Sigmoid colon (tissue), 4 donors: ENCODE measurements at regions not wholly inside any gene's neighbourhood (a gene's known extent, or its start where the extent isn't known, plus 50 kb on each side); places are given as distances from the start of the nearest gene placed in this dataset.

Source experiments
- CTCF ChIP-seq, 4 experiments: fragments of 450-650 bp in 3 of 4; fragments of 200-600 bp in 1 of 4; IDR thresholded peaks; one replicate each; pipeline ENCODE4 v1.5.1; 2016 to 2019; ENCODE audit warnings: antibody characterized with exemption in 4 of 4, mild to moderate bottlenecking in 3 of 4, moderate library complexity in 2 of 4
- POLR2AphosphoS5 ChIP-seq, 4 donors: sonication (generic); formaldehyde crosslinking; IDR thresholded peaks; one replicate each; pipeline ENCODE4 v1.6.1; 2017; ENCODE audit warnings: antibody characterized with exemption in 4 of 4

GRCh38 chr5:162227075-162227474 is 159.5 kb downstream of the GABRG2 start:
- TF ChIP-seq CTCF (IDR thresholded peaks at IDR 0.05) = no peak
- no peak for TF ChIP-seq POLR2AphosphoS5 (IDR thresholded peaks at IDR 0.05)
